Thoracic aorta (tissue), 2 donors: ENCODE measurements at regions not wholly inside any gene's neighbourhood (a gene's known extent, or its start where the extent isn't known, plus 50 kb on each side); places are given as distances from the start of the nearest gene placed in this dataset.
"Not testable (repeated sequence)": the region's sequence is repeated elsewhere in the genome, so short reads cannot be mapped to it uniquely, and the experiment has no call there.

Experiments used
- ATAC-seq: fragments of 150-250 bp; one replicate; pipeline ENCODE4 v1.8.0; 2017; ENCODE audit warnings: low read depth; ENCODE audit not compliant: insufficient number of reproducible peaks, low FRiP score
- DNase-seq: peaks from one replicate; pipeline ENCODE4 v3.0.0-alpha.2; 2020; ENCODE audit warnings: low spot score
- H3K27ac ChIP-seq, 2 donors: fragments of 200-600 bp; sonication (generic); 1 replicate in 1 of 2; 2 replicates in 1 of 2; pipeline ENCODE4 v1.5.1; 2016; ENCODE audit warnings: mild to moderate bottlenecking in 2 of 2, moderate library complexity in 2 of 2
- H3K27me3 ChIP-seq: fragments of 200-600 bp; sonication (generic); replicated peaks from 2 replicates; pipeline ENCODE4 v1.6.0; 2016; ENCODE audit warnings: mild to moderate bottlenecking; ENCODE audit not compliant: insufficient read depth
- H3K36me3 ChIP-seq: fragments of 200-600 bp; sonication (generic); one replicate; pipeline ENCODE4 v1.5.1; 2016
- H3K4me1 ChIP-seq, 2 donors: fragments of 200-600 bp; sonication (generic); 1 replicate in 1 of 2; 2 replicates in 1 of 2; pipeline versions ENCODE4 v1.5.1 to v1.6.0; 2016; ENCODE audit warnings: low read depth in 2 of 2, mild to moderate bottlenecking in 1 of 2; ENCODE audit not compliant: control insufficient read depth in 1 of 2
- H3K4me3 ChIP-seq: fragments of 200-600 bp; sonication (generic); 2 replicates; pipeline ENCODE4 v1.5.1; 2016; ENCODE audit warnings: mild to moderate bottlenecking
- H3K9me3 ChIP-seq: fragments of 200-600 bp; sonication (generic); 2 replicates; pipeline ENCODE4 v1.5.1; 2016
- TF ChIP-seq, protein P1 (sequence below): fragments of 200-600 bp; sonication (generic); IDR thresholded peaks from one replicate; pipeline ENCODE4 v1.5.1; 2019; ENCODE audit warnings: antibody characterized with exemption

GRCh38 chr9:82052081-82052480 lies 63.5 kb downstream of the SPATA31D1 start:
- H3K27ac ChIP-seq: no peak overlapping the region
- no peaks in the 10 kb centered on the region for H3K4me1 ChIP-seq
- H3K36me3 ChIP-seq: no peaks in the 10 kb centered on the region
- H3K4me3 ChIP-seq: no peak overlapping the region
- TF ChIP-seq, protein P1, sequence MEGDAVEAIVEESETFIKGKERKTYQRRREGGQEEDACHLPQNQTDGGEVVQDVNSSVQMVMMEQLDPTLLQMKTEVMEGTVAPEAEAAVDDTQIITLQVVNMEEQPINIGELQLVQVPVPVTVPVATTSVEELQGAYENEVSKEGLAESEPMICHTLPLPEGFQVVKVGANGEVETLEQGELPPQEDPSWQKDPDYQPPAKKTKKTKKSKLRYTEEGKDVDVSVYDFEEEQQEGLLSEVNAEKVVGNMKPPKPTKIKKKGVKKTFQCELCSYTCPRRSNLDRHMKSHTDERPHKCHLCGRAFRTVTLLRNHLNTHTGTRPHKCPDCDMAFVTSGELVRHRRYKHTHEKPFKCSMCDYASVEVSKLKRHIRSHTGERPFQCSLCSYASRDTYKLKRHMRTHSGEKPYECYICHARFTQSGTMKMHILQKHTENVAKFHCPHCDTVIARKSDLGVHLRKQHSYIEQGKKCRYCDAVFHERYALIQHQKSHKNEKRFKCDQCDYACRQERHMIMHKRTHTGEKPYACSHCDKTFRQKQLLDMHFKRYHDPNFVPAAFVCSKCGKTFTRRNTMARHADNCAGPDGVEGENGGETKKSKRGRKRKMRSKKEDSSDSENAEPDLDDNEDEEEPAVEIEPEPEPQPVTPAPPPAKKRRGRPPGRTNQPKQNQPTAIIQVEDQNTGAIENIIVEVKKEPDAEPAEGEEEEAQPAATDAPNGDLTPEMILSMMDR: no peak
- H3K9me3 ChIP-seq: no peaks in the 10 kb centered on the region
- DNase-seq (no peak), ATAC-seq (no peak)
- no peaks in the 10 kb centered on the region for H3K27me3 ChIP-seq

GRCh38 chr9:82054264-82055015 lies 65.9 kb downstream of the SPATA31D1 start:
- no peaks in the 10 kb centered on the region for H3K36me3 ChIP-seq
- H3K4me1 ChIP-seq: no peaks in the 10 kb centered on the region
- DNase-seq (no peak), ATAC-seq (no peak)
- H3K27me3 ChIP-seq: no peaks in the 10 kb centered on the region
- H3K27ac ChIP-seq: no peak overlapping the region
- TF ChIP-seq, protein P1: no peak
- no peak overlapping the region for H3K4me3 ChIP-seq
- H3K9me3 ChIP-seq: no peaks in the 10 kb centered on the region

DNA sequence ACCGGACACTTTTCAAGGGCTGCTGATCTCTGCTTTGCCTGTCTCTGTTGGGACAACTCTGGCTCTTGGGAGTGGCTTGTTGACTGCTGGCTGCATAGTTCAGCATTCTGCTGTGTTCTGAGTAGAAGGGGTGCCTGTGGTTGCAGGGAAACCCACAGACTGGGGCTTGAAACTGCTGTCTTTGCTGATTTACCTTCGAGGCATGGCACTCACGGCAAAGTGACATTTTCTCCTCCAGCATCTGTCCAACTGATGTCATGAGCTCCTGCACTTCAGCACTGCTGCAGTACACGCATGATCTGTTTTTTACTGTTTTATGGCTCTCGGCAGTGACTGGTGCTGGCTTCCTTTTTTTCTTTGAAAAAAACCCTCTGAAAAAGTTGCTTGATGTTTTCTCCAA lies 69.2 kb downstream of the SPATA31D1 start:
- H3K27me3 ChIP-seq: no peaks in the 10 kb centered on the region
- ATAC-seq (no peak), DNase-seq (no peak)
- no peak overlapping the region for H3K27ac ChIP-seq
- no peaks in the 10 kb centered on the region for H3K36me3 ChIP-seq
- TF ChIP-seq, protein P1: no peak
- no peaks in the 10 kb centered on the region for H3K4me1 ChIP-seq
- H3K4me3 ChIP-seq: no peak overlapping the region
- H3K9me3 ChIP-seq: no peaks in the 10 kb centered on the region

- not testable (repeated sequence) for H3K9me3 ChIP-seq, H3K4me3 ChIP-seq, H3K4me1 ChIP-seq, H3K36me3 ChIP-seq, ATAC-seq, H3K27me3 ChIP-seq, DNase-seq, H3K27ac ChIP-seq
Observed at GRCh38 chr9:82061801-82062200, 73.2 kb downstream of the SPATA31D1 start.

- no peak for ATAC-seq
- Histone ChIP-seq H3K4me3 (no peak overlapping the region), H3K9me3 (no peaks in the 10 kb centered on the region), H3K27ac (no peak overlapping the region), H3K27me3 (no peaks in the 10 kb centered on the region), H3K4me1 (no peaks in the 10 kb centered on the region), H3K36me3 (no peaks in the 10 kb centered on the region)
- no peak for DNase-seq
- TF ChIP-seq, protein P1: no peak
Observed at GRCh38 chr9:82062245-82062644, 73.7 kb downstream of the SPATA31D1 start.
